SK-N-SH (cell line): ENCODE measurements at regions not wholly inside any gene's neighbourhood (a gene's known extent, or its start where the extent isn't known, plus 50 kb on each side); places are given as distances from the start of the nearest gene placed in this dataset.

Experiments used
- CTCF ChIA-PET: fragments of 300-600, 350-600 bp; formaldehyde crosslinking; extraction: SDS; loops from one replicate; lab custom pipeline; 2021; lab: Yijun Ruan, JAX
- POLR2A ChIA-PET: fragments of 350-600 bp; sonication (Branson Sonifier 250); formaldehyde crosslinking; extraction: SDS; loops from one replicate; lab custom pipeline; 2020; ENCODE audit warnings: antibody characterized with exemption, inconsistent platforms; lab: Yijun Ruan, JAX
- DNase-seq: peaks from one replicate; pipeline ENCODE4 v3.0.0; 2012
- H2AFZ ChIP-seq: fragments of 200-600 bp; sonication (generic); 2 replicates; pipeline ENCODE4 v1.8.1; 2016; ENCODE audit warnings: antibody characterized with exemption, mild to moderate bottlenecking, low read depth
- H3F3A ChIP-seq: fragments of 200-600 bp; sonication (generic); replicated peaks from 2 replicates; pipeline ENCODE3; 2016; ENCODE audit warnings: antibody characterized with exemption, mild to moderate bottlenecking; ENCODE audit not compliant: insufficient read depth
- H3K27ac ChIP-seq, 2 experiments: fragments of 200-500 bp in 1 of 2; fragments of 200-600 bp in 1 of 2; sonication (Bioruptor generic) in 1 of 2; sonication (generic), shearing (Covaris generic) in 1 of 2; 2 replicates each; pipeline versions ENCODE4 v1.5.1 to v1.6.1; 2014 to 2016; ENCODE audit warnings: low read depth in 2 of 2, inconsistent platforms in 1 of 2, low read length in 1 of 2, mild to moderate bottlenecking in 1 of 2, mixed read lengths in 1 of 2
- H3K27me3 ChIP-seq: fragments of 200-600 bp; sonication (generic), shearing (Covaris generic); 2 replicates; pipeline ENCODE4 v1.6.1; 2016; ENCODE audit warnings: mixed run types; ENCODE audit not compliant: insufficient read depth
- H3K36me3 ChIP-seq, 2 experiments: fragments of 200-500 bp in 1 of 2; fragments of 200-600 bp in 1 of 2; sonication (Bioruptor generic) in 1 of 2; sonication (generic) in 1 of 2; replicated peaks in 1 of 2; 2 replicates each; pipeline versions ENCODE3 to v1.5.1; 2014 to 2016; ENCODE audit warnings: low read length in 1 of 2, mild to moderate bottlenecking in 1 of 2; ENCODE audit not compliant: insufficient read depth in 2 of 2, control insufficient read depth in 1 of 2
- H3K4me1 ChIP-seq, 2 experiments: fragments of 200-500 bp in 1 of 2; fragments of 200-600 bp in 1 of 2; sonication (Bioruptor generic) in 1 of 2; sonication (generic), shearing (Covaris generic) in 1 of 2; 2 replicates each; pipeline versions ENCODE4 v1.5.1 to v1.6.1; 2014 to 2016; ENCODE audit warnings: low read depth in 1 of 2, low read length in 1 of 2, mixed run types in 1 of 2; ENCODE audit not compliant: insufficient read depth in 2 of 2, control insufficient read depth in 1 of 2
- H3K4me2 ChIP-seq: fragments of 200-600 bp; sonication (generic), shearing (Covaris generic); 2 replicates; pipeline ENCODE4 v1.6.1; 2017; ENCODE audit warnings: mixed run types
- H3K4me3 ChIP-seq, 2 experiments: fragments of 200-500 bp in 1 of 2; fragments of 200-600 bp in 1 of 2; sonication (Bioruptor generic) in 1 of 2; sonication (generic), shearing (Covaris generic) in 1 of 2; 2 replicates each; pipeline versions ENCODE4 v1.5.1 to v1.8.1; 2014 to 2016; ENCODE audit warnings: low read depth in 2 of 2, inconsistent platforms in 1 of 2, low read length in 1 of 2, mild to moderate bottlenecking in 1 of 2, mixed read lengths in 1 of 2, moderate library complexity in 1 of 2
- H3K79me2 ChIP-seq: fragments of 200-600 bp; sonication (generic); 2 replicates; pipeline ENCODE4 v1.8.1; 2017; ENCODE audit warnings: mild to moderate bottlenecking; ENCODE audit not compliant: insufficient read depth
- H3K9ac ChIP-seq: fragments of 200-600 bp; sonication (generic); 2 replicates; pipeline ENCODE4 v1.6.1; 2017; ENCODE audit warnings: mixed run types
- H3K9me2 ChIP-seq: fragments of 200-600 bp; sonication (generic); 2 replicates; pipeline ENCODE4 v1.6.1; 2017; ENCODE audit warnings: mixed run types
- H3K9me3 ChIP-seq: fragments of 200-600 bp; sonication (generic); 2 replicates; pipeline ENCODE4 v1.6.1; 2017; ENCODE audit warnings: mixed run types, mild to moderate bottlenecking, moderate library complexity
- H4K20me1 ChIP-seq: fragments of 200-600 bp; sonication (generic); 2 replicates; pipeline ENCODE4 v1.6.1; 2017; ENCODE audit warnings: mild to moderate bottlenecking, mixed run types; ENCODE audit not compliant: insufficient read depth
- CHD2 ChIP-seq: fragments of 150-350 bp; IDR thresholded peaks from 2 replicates; pipeline ENCODE4 v1.6.1; 2018; ENCODE audit warnings: low read length; ENCODE audit not compliant: partially characterized antibody
- ELF1 ChIP-seq: IDR thresholded peaks from 2 replicates; pipeline ENCODE4 v1.4.0; 2012
- EZH2phosphoT487 ChIP-seq: fragments of 200-600 bp; sonication (generic); IDR thresholded peaks from 2 replicates; pipeline ENCODE4 v1.6.1; 2017; ENCODE audit warnings: low read depth, mixed run types, mild to moderate bottlenecking, antibody characterized with exemption, moderate library complexity, borderline replicate concordance
- FOSL2 ChIP-seq: IDR thresholded peaks from 2 replicates; pipeline ENCODE4 v1.4.0; 2012; ENCODE audit warnings: low read depth, mild to moderate bottlenecking, moderate library complexity, borderline replicate concordance
- FOXJ3 ChIP-seq: sonication (generic); formaldehyde crosslinking; IDR thresholded peaks from 2 replicates; pipeline ENCODE4 v1.5.1; 2020; ENCODE audit warnings: mild to moderate bottlenecking, missing genetic modification reagents
- GABPA ChIP-seq: IDR thresholded peaks from 2 replicates; pipeline ENCODE4 v1.4.0; 2012; ENCODE audit warnings: low read depth, mild to moderate bottlenecking
- GATA2 ChIP-seq: sonication (generic); formaldehyde crosslinking; IDR thresholded peaks from 2 replicates; pipeline ENCODE4 v1.5.0; 2020; ENCODE audit warnings: mild to moderate bottlenecking, missing genetic modification reagents
- JUND ChIP-seq: IDR thresholded peaks from 2 replicates; pipeline ENCODE4 v1.4.0; 2012
- MXI1 ChIP-seq: IDR thresholded peaks from 2 replicates; pipeline ENCODE4 v1.6.1; 2012; ENCODE audit warnings: mild to moderate bottlenecking, low read depth, low read length, improper control_type of control experiment
- RAD21 ChIP-seq: IDR thresholded peaks from 2 replicates; pipeline ENCODE4 v1.6.1; 2012; ENCODE audit warnings: mild to moderate bottlenecking, low read length
- RCOR1 ChIP-seq: fragments of 150-350 bp; IDR thresholded peaks from 2 replicates; pipeline ENCODE4 v1.6.1; 2017; ENCODE audit warnings: antibody characterized with exemption, low read length
- REST ChIP-seq: IDR thresholded peaks from 2 replicates; pipeline ENCODE4 v1.6.1; 2012; ENCODE audit warnings: mild to moderate bottlenecking, low read depth, low read length, moderate library complexity
- RXRA ChIP-seq: IDR thresholded peaks from 2 replicates; pipeline ENCODE4 v1.4.0; 2012; ENCODE audit warnings: low read depth, mild to moderate bottlenecking, borderline replicate concordance
- SIN3A ChIP-seq: IDR thresholded peaks from 2 replicates; pipeline ENCODE4 v1.6.1; 2012; ENCODE audit warnings: low read depth, mild to moderate bottlenecking, low read length, moderate library complexity, borderline replicate concordance
- TAF1 ChIP-seq: IDR thresholded peaks from 2 replicates; pipeline ENCODE4 v1.6.1; 2012; ENCODE audit warnings: low read depth, mild to moderate bottlenecking, low read length, moderate library complexity, borderline replicate concordance
- USF1 ChIP-seq: IDR thresholded peaks from 2 replicates; pipeline ENCODE4 v1.4.0; 2012; ENCODE audit warnings: low read depth, borderline replicate concordance
- WGBS: methylation state at CpG from one replicate; pipeline ENCODE4 v1.1.6; 2017; ENCODE audit warnings: low lambda C conversion rate; 5-methylcytosine and 5-hydroxymethylcytosine counted together
- TF ChIP-seq, protein P1 (sequence below): fragments of 150-350 bp; IDR thresholded peaks from 2 replicates; pipeline ENCODE4 v1.6.1; 2017; ENCODE audit warnings: antibody characterized with exemption, low read length, low read depth, borderline replicate concordance
- TF ChIP-seq, protein P2 (sequence below): IDR thresholded peaks from 2 replicates; pipeline ENCODE4 v1.4.0; 2012; ENCODE audit warnings: low read depth, borderline replicate concordance

- TF ChIP-seq GABPA: no peak
- no peak for TF ChIP-seq TAF1
- no peak for TF ChIP-seq CHD2
- no peak for TF ChIP-seq RAD21
- no peak for TF ChIP-seq EZH2phosphoT487
- TF ChIP-seq USF1: no peak
- TF ChIP-seq FOXJ3 (CRISPR knock-in tag): no peak
- TF ChIP-seq, protein P1, sequence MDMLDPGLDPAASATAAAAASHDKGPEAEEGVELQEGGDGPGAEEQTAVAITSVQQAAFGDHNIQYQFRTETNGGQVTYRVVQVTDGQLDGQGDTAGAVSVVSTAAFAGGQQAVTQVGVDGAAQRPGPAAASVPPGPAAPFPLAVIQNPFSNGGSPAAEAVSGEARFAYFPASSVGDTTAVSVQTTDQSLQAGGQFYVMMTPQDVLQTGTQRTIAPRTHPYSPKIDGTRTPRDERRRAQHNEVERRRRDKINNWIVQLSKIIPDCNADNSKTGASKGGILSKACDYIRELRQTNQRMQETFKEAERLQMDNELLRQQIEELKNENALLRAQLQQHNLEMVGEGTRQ: no peak
- TF ChIP-seq MXI1: no peak
- no peak for TF ChIP-seq JUND
- TF ChIP-seq RXRA: no peak
- no peak for TF ChIP-seq SIN3A
- no peak for TF ChIP-seq GATA2 (CRISPR knock-in tag)
- no peak for TF ChIP-seq FOSL2
- TF ChIP-seq ELF1: no peak
- no peak for TF ChIP-seq REST
- no peak for TF ChIP-seq RCOR1
- TF ChIP-seq, protein P2, sequence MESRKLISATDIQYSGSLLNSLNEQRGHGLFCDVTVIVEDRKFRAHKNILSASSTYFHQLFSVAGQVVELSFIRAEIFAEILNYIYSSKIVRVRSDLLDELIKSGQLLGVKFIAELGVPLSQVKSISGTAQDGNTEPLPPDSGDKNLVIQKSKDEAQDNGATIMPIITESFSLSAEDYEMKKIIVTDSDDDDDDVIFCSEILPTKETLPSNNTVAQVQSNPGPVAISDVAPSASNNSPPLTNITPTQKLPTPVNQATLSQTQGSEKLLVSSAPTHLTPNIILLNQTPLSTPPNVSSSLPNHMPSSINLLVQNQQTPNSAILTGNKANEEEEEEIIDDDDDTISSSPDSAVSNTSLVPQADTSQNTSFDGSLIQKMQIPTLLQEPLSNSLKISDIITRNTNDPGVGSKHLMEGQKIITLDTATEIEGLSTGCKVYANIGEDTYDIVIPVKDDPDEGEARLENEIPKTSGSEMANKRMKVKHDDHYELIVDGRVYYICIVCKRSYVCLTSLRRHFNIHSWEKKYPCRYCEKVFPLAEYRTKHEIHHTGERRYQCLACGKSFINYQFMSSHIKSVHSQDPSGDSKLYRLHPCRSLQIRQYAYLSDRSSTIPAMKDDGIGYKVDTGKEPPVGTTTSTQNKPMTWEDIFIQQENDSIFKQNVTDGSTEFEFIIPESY: no peak
- H2AFZ ChIP-seq: no peak overlapping the region
- no peaks in the 10 kb centered on the region for H4K20me1 ChIP-seq
- no peak for DNase-seq
- no peaks in the 10 kb centered on the region for H3K9me3 ChIP-seq
- H3F3A ChIP-seq: no peaks in the 10 kb centered on the region
- no peak overlapping the region for H3K4me3 ChIP-seq
- H3K9me2 ChIP-seq: no peaks in the 10 kb centered on the region
- peaks cover 0 to 3% of the 10 kb centered on the region in 2 experiments; a peak in 2 of 4 replicates for H3K4me1 ChIP-seq
- H3K27me3 ChIP-seq: no peaks in the 10 kb centered on the region
- no peak overlapping the region for H3K9ac ChIP-seq
- no peak overlapping the region; a peak in 1 of 4 replicates for H3K27ac ChIP-seq
- ChIA-PET POLR2A (no interaction called here), CTCF (no interaction called here)
- 94% methylated on average over 5 of the region's 5 CpGs for WGBS
- H3K79me2 ChIP-seq: no peaks in the 10 kb centered on the region
- no peak overlapping the region for H3K4me2 ChIP-seq
- no peaks in the 10 kb centered on the region for H3K36me3 ChIP-seq
Measured at GRCh38 chr3:177882124-177882648, 654.0 kb upstream of the KCNMB2 start.
